NCI-H510A (cell line): ENCODE measurements at regions not wholly inside any gene's neighbourhood (a gene's known extent, or its start where the extent isn't known, plus 50 kb on each side); places are given as distances from the start of the nearest gene placed in this dataset.

Experiments used
- DNase-seq: peaks from one replicate; lab custom pipeline; 2025; lab: John Stamatoyannopoulos, UW

DNA sequence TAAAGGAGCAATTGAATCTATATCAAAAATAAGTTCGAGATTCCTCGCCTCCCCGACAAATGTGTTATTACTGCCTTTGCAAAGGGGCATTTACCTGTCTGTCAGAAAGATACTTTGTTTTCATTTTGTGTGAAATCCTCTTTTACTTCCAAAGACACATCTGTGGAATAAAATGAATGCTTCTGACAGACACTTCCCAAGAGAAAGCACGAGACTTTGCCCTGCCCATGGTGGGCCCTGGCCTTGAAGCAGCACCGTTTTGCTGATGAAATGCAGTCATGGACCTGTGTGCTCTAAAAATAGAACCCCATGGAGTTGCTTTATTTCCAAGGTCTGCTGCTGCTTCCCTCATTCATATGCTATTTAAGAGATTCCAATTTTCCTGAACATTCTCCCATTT, 85.9 kb upstream of the USP47 start:
- DNase-seq, result no peak

GRCh38 chr11:11752679-11753078, 89.1 kb upstream of the USP47 start:
- no peak for DNase-seq

GRCh38 chr11:11750017-11750878, 91.5 kb upstream of the USP47 start:
- DNase-seq, result no peak

DNA sequence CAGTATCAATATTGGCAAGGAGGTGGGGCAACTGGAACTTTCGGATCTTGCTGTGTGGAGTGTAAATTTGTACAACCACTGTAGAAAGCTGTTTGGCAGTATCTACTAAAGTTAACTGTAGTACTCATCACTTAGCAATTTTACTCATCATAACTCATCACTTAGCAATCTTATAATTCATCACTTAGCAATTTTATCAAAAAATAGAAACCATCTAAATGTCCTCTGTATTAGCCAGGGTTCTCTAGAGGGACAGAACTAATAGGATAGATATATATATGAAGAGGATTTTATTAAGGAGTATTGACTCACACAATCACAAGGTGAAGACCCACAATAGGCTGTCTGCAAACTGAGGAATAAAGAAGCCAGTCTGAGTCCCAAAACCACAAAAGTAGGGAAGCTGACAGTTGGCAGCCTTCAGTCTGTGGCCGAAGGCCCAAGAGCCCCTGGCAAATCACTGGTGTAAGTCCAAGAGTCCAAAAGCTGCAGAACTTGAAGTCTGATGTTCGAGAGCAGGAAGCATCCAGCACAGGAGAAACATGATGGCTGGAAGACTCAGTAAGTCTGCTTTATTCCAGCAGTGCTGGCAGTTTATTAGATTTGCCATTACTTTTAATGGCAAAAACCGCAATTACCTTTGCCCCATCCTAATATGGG, 92.9 kb upstream of the USP47 start:
- DNase-seq, result no peak

- DNase-seq, result no peak
These were observed 94.2 kb upstream of the USP47 start for GRCh38 chr11:11747570-11747969.

DNA sequence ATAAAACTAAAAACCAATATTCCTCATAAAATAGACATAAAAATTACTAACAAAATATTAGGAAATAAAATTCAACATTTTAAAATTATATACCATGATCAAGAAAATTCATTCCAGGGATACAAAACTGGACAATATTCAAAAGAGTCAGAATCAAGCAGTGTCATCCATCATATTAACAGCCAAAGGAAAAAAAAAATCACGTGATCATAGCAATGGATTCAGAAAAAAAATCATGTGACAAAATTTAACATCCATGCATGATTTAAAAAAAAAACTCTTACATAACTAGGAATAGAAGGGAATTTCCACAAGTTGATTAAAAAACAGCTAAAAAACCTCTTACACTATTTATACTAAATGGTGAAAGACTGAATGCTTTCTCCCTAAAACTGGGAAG, 95.3 kb upstream of the USP47 start:
- no peak for DNase-seq

- DNase-seq, result no peak
These were observed 98.6 kb upstream of the USP47 start for GRCh38 chr11:11743216-11743615.

- no peak for DNase-seq
These were observed 99.3 kb upstream of the USP47 start for GRCh38 chr11:11742486-11742885.

DNA sequence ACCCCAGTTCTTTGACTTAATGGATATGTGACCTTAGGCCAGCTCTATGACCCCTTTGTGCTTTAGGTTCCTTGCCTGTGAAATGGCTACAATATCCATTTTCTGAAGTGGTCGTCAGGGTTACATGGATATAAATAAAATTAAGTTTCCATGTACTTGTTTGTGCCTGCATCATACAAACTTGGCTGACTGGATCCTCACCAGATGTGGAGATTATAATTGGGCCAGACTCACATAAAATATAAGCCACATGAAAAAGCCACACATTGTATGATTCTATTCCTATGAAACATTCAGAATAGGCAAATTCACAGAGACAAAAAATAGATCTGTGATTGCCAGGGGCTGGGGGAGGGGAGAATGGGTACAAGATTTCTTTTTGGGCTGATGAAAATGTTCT, 100.9 kb upstream of the USP47 start:
- no peak for DNase-seq

GRCh38 chr11:11740073-11740702, 101.6 kb upstream of the USP47 start:
- DNase-seq, result no peak

- DNase-seq, result no peak
These were observed 103.4 kb upstream of the USP47 start for GRCh38 chr11:11738370-11738769.

- DNase-seq, result no peak
These were observed 106.2 kb upstream of the USP47 start for GRCh38 chr11:11735586-11735985.

- no peak for DNase-seq
These were observed 108.5 kb upstream of the USP47 start for GRCh38 chr11:11733246-11733747.

GRCh38 chr11:11732116-11732515, 109.7 kb upstream of the USP47 start:
- DNase-seq, result no peak

DNA sequence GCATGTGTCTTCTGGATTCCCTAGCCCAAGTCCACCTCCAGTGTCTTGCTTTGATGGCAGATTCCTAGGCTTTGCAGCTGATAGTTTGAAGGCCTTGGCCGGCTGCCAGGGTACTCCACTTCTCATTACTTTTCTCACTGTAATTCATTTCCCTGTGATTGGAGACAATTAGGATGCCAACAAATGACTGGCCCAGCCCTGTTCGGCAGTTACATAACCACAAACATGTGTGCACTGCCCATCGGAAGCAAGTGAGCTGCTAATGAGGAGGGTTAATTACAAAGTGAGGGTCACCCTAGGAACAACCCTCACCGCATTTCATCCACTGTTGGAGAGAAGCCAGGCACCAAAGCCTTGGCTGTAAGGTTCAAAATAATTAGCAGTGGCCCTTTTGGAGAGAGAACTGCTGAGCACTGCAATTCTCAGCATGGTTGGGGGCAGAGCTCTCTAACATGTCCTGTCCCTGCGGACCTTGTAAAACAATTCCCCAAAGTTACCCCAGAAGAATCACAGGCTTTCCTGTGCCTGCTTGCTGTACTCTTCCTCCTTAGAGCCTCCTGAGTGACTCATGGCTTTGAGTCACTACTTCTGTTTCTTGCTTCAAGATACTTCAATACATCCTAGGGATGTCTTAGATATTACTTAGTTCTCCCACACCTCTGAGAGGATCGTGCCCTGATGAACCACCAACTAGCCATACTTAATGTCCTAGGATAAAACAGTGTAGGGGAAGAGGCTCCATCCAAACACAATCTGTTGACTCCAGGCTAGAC, 109.7 kb upstream of the GALNT18 start:
- DNase-seq, result no peak

DNA sequence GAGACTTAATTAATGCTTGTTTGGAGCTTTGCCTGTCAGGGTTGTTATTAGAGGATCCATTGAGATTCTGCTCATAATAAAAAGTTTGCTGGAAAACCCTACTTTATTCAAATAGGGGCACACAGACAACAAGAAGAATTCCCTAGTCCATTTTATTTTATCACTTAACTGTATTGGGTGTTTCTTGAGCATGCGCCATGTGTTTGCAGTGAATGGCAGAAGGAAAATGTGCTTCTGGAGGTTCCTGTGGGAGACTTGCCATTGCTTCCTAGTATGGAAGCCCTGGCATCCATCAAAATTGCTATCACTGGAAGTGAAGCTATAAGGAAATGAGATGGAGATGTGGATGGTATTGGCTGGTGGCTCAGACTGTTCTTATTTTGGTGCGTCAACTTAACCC, 106.6 kb upstream of the GALNT18 start:
- no peak for DNase-seq

DNA sequence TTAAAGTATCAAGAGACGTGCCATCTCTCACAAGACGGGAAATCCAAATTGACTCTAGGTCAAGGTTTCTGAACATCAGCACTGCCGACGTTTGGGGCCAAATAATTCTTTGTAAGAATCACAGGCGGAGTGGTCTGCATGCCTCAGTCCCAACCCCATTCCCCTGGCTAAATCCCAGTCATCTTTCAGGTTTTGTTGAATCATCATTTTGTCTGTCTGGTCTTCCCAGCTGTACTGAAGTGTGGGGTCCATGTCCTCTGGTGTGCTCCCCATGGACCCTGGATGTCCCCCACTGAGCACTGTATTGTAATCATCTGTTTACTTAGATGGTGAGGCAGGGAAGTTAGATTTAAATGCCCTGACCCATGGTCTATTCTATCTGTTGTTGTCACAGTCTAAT, 103.6 kb upstream of the GALNT18 start:
- no peak for DNase-seq

DNA sequence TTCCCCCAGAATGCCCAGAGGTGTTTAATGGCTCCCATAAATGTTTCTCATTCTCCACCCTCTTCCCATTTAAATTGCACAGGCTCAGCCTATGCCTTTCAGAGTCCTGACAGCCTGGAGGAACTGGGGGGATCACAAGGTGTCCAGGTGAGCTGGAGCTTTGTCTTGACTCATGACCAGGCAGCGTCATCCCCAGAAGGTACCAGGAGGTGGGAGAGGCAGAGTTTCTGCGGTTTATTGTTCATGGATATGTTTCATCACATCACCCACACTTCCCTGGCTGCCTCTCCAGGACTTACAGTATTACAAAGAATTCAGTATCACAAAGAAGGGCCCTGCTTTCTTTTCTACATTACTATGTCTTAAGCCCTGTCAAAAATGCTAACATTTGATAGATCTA, 103.2 kb upstream of the GALNT18 start:
- DNase-seq, result no peak

GRCh38 chr11:11722861-11723260, 101.1 kb upstream of the GALNT18 start:
- no peak for DNase-seq

DNA sequence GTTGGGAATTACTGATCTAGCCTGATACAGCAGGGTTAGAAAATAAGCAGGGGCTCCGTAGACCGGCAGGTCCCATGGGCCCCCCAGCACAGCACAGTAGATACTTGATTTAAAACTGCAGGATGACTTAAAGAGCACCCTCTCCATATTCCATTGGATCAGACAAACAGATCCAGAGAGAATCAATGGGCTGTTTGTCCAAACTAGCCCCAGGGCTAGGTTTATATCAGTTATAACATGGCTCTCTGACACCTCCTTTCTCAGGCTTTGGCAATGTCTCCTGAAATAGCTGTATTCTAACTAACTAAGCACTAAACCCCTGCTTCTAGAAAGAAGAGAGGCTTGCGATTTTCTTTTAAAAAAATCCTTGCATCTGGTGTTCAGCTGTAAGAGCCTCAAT, 100.4 kb upstream of the GALNT18 start:
- no peak for DNase-seq

GRCh38 chr11:11718511-11718910, 96.7 kb upstream of the GALNT18 start:
- no peak for DNase-seq

DNA sequence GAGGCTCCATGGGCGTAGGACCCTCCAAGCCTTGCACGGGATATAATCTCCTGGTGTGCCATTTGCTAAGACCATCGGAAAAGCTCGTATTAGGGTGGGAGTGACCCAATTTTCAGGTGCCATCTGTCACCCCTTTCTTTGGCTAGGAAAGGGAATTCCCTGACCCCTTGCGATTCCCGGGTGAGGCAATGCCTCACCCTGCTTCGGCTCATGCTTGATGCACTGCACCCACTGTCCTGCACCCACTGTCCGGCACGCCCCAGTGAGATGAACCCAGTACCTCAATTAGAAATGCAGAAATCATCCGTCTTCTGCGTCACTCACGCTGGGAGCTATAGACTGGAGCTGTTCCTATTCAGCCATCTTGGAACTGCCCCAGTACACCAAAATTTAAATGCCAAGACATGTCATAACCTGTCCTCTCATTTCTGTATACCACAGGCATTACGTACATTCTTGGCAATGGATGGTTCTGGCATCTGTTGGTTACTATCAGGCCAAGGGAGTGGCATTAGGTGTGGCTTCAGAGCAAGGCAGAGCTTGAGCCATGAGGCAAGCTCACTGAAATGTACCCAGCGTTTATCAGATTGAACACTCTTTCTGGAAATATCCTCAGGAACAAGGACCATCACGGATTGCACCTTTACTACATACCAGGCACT, 95.4 kb upstream of the GALNT18 start:
- no peak for DNase-seq
